ENCODE measurements at regions not wholly inside any gene's neighbourhood (a gene's known extent, or its start where the extent isn't known, plus 50 kb on each side); places are given as distances from the start of the nearest gene placed in this dataset.
"Not testable (repeated sequence)": the region's sequence is repeated elsewhere in the genome, so short reads cannot be mapped to it uniquely, and the experiment has no call there.

DNA sequence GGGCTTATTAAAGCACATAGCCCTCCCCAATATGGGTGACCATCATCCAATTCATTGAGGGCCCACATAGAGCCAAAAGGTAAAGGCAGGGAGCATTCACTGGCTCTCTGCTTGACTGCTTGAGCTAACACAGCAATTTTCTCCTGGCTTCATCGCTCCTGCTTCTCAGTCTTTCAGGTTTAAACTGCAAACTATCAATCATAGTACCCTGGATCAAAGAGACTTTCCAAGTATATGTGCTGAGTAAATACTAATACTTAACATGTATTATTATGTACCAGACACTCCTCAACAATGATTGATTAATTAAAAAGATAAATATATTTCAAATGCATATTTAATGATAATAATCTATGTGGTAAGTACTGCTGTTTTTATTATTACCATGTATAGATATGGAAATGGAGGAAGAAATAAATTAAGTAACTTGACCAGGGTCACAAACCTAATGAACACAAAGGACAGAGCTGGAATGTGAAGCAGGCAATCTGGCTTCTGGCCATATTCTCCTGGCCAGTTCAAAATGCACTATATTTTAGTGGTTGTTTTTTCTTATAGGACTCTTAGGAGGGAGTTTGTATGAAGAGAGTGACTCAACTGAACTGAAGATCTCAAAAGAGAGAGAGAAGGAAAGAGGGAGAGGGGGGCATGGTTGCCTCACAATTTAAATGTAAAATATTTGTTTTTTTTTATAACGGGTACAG lies 1197.3 kb downstream of the TECRL start:
- intact Hi-C loops (cut with DNase I), result no loop called here
- no peak for DNase-seq

DNA sequence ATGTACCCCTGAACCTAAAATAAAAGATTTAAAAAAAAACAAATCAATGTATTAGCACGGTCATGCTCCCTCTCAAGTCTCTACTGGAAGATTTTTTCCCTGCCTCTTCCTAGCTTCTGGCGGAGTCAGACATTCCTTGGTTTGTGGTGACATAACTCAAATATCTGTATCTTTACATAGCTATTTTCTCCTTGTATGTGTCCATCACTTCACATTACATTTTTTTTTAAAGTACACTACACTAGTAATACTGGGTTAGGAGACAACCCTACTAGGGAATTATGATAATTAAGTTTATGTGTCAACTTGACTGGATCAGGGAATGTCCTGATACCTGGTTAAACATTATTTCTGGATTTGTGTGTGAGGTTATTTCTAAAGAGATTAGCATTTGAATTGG lies 1197.9 kb downstream of the TECRL start:
- intact Hi-C loops (cut with DNase I), result no loop called here
- DNase-seq, result no peak

DNA sequence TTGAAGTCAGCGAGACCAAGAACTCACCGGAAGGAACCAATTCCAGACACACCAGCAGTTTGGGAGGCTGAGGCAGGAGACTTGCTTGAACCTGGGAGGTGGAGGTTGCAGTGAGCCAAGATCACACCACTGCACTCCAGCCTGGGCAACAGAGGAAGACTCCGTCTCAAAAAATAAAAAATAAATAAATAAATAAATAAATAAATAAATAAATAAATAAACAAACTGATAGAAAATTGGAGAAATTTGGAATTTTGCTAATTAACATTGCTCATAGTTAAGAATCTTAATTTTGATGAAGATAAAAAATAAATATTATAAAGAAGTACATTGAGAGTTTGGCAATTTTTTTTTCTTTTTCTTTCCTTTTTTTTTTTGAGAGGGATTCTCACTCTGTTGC lies 1216.2 kb downstream of the TECRL start:
- DNase-seq; intact Hi-C loops (cut with DNase I): not testable (repeated sequence)

DNA sequence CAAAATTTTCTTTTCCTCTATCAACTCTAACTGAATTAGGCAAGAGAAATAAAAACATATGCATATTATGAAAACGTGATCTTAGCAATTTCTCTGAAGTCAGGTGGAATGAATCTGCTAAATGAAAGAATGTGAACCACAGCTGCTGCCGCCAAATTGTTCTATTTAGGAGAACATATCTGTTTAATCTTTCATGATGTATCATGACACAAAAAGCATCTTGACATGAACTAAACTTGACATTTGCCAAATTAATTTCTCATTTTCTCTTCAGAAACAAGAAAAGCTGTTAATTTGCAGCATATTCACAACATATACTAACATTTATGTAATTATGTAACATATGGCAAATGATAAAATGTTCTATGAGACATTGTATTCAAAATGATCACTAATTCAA lies 1237.9 kb downstream of the TECRL start:
- no peak for DNase-seq

DNA sequence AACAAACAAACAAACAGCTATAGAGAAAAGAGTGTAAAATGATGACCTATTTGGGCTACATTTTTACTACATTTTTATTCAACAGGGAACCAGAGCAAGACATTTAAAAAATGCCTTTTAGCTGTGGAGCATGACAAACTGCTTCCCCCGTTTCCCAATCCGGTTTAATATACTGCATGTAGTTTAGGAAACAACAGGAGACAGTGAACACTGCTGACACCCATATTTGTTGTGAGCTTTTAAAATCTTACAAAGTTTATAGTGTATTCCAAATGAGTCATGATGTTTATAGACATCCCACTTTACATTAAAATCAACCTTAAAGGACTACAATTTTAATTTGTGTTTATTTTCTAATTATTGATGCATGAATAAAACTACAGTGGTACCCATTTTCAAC lies 1238.3 kb downstream of the TECRL start:
- intact Hi-C loops (cut with DNase I), result no loop called here

More for the DNA sequence above, 1237.9 kb downstream of the TECRL start:
- intact Hi-C loops (cut with DNase I), result no loop called here

DNA sequence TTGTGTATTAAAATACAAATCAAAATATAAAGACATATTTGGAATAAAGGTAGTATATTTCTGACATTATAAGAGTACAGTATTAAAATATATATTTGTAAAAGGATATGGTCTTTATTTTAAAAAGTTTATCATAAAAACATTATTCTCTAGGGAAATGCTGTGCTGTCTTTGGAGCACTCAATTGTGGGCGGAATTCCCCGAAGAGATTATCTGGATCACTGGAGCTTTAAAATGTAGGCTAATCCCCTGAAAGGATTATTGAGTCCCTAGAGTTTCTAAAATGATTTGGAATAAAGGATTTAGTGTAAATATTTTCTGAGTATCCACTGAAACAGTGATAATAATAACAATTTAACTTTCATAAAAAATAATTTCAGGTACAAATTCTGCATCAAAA lies 1239.4 kb downstream of the TECRL start:
- no peak for DNase-seq
- intact Hi-C loops (cut with DNase I), result no loop called here

More for the DNA sequence above, 1238.3 kb downstream of the TECRL start:
- no peak for DNase-seq

DNA sequence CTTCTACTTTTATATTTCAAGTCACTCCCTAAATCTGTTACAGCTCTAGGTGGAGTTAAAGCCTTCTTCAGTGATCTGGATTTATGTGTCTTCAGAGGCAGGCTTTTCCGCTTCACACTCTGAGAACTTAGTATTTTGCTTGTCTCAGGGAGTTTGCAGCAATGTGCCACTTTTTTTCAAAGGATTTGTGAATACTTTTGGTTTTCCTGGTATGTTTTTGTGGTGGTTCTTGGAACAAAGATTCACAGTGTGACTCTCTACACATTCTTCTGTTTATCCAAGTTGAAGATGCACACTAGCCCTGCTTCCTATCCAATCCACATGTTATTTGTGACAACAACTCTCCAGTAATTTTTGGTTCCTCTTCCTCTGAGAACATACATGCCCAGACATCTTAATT lies 1253.7 kb downstream of the TECRL start:
- intact Hi-C loops (cut with DNase I), result no loop called here
- DNase-seq, result no peak

DNA sequence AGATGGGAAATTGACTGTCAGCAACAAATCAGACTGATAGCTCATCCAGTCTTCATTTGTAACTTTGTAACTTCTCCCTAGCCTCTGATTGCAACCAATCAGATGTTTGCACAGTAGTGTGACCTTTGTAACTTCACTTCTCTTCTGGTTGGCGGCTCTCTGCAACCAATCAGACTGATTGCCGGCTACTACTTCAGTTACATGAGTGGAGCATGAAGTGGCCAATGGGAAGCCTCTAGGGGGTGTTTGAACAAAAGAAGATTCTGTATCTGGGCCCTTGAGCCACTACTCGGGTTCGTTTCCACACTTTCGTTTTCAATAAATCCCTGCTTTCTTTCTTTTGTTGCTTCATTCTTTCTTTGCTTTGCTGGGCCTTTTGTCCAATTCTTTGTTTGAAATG lies 1285.8 kb downstream of the TECRL start:
- DNase-seq, result no peak
- intact Hi-C loops (cut with DNase I), result no loop called here

DNA sequence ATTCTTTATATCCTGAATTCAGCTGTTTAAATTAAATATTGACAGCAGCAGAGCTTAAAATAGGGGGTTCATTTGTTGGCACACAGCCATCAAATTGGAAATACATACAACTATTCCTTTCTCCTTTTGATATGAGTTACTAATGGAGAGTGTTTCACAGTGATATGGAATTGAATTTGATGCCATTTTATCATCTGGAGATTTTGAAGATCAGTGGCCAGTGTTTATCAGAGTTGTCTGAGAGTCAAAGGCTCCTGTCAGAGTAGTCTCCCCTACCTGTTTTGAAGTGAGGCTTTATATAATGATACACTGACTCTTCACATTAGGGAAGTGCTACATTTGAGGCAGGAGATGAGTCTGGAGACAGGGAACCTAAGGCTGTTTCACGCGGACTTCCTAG lies 1286.3 kb downstream of the TECRL start:
- no peak for DNase-seq
- intact Hi-C loops (cut with DNase I), result no loop called here

DNA sequence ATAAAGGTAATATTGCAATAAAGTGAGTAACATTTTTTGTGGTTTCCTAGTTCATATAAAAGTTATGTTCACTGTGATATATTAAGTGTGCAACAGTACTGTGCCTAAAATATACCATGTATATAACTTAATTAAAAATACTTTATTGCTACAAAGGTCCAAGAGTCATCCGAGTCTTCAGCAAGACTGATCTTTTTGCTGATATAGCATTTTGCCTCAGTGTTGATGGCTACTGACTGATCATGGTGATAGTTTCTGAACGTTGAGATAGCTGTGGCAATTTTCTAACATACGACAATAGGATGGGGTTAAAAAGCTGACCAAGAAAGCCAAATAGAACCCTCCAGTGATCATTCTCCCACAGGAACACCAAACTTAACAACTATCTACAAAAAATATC lies 1302.7 kb downstream of the TECRL start:
- no peak for DNase-seq
- intact Hi-C loops (cut with DNase I), result no loop called here

DNA sequence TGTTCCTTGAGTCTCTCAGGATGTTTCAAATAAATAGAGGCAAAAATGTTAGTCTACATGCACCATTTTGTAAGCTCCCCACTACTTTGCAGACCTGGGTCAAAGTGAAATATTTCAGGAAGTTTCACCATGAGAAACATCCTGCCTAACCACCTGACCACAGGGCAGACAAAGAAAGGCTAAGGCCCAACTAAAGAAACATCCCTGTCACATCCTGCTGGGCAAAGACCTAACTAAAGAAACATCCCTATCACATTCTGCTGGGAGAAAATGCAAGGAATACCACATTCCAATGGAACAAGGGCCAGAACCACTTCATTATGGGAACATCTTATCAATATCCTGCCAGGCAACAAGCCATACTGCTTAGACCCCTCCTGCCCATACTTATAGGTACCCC lies 1303.4 kb downstream of the TECRL start:
- intact Hi-C loops (cut with DNase I), result no loop called here
- no peak for DNase-seq

DNA sequence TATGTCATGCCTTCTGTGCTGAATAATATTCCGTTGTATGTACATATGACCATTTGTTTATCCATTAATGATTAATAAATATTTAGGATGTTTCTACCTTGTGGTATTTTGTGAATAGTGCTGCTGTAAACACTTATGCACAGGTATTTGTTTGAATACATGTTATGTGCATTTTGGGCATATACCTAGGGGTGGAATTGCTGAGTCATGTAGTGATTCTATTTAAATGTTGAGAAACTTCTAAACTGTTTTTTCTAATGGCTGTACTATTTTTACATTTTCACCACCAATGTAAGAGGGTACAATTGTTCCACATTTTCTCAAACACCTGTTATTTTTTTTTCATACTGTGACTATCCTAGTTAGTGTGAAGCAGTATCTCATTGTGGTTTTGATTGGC lies 1318.6 kb downstream of the TECRL start:
- DNase-seq, result no peak
- intact Hi-C loops (cut with DNase I), result no loop called here

DNA sequence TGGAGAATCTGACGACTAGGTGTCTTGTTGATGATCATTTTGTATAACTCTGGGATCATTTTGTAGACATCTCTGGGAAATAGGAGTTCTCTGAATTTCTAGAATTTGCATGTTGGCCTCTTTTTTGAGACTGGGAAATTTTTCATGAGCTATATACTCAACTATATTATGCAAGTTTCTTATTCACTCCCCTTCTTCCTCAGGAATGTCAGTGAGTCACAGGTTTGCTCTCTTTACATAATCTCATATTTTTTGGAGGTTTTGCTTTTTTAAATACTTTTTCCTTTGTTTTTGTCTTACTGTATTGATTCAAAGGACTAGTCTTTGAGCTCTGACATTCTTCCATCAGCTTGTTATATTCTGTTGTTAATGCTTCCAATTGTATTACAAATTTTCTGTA lies 1324.2 kb downstream of the TECRL start:
- intact Hi-C loops (cut with DNase I), result no loop called here

DNA sequence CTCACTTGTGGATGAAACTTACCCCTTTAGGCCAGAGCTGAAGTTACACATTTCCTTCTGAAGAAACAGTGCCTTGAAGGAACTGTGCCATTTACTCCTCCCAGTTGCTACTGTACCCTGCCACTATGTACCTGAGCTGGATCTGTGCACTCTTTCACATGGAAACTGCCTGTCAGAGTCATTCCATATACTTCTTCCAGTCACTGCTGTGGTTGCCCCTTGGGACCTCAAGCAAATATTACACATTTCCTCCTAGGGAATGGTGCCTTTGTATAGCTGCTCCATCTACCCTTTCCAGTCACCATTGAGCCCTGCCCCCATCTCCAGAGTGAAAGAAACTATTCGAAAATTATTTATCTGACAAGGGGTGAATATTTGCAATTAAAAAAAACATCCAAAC lies 1328.3 kb downstream of the TECRL start:
- DNase-seq, result no peak
- intact Hi-C loops (cut with DNase I), result no loop called here

More for the DNA sequence above, 1324.2 kb downstream of the TECRL start:
- no peak for DNase-seq

DNA sequence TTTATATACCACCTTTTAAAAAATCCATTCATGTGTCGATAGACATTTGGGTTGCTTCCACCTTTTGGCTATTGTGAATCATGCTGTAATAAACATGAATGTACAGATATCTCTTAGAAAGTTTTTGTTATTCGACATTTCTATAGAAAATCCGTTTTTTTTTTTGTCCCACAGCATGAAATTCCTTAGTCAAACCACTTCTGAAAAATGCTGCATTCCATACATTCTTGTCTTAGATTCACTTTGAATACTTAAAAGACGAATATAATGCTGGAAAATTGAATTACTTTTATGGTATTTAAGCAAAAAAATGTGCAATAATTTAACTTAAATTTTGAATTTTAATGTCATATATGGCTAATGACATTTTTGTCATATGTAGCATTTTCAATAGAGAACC lies 1345.5 kb downstream of the TECRL start:
- DNase-seq, result no peak
- intact Hi-C loops (cut with DNase I), result no loop called here

DNA sequence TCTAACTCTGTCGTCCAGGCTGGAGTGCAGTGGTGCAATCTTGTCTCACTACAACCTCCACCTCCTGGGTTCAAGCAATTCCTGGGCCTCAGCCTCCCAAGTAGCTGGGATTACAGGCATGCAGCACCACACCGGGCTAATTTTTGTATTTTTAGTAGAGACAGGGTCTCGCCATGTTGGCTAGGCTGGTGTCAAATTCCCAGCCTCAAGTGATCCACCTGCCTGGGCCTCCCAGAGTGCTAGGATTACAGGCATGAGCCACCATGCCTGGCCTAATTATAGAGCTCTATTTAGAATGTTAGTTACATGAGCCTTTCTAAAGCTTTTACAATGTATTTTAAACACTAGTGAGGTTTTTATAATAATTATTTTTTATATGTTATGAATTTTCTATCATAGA lies 1346.4 kb downstream of the TECRL start:
- intact Hi-C loops (cut with DNase I); DNase-seq: not testable (repeated sequence)

DNA sequence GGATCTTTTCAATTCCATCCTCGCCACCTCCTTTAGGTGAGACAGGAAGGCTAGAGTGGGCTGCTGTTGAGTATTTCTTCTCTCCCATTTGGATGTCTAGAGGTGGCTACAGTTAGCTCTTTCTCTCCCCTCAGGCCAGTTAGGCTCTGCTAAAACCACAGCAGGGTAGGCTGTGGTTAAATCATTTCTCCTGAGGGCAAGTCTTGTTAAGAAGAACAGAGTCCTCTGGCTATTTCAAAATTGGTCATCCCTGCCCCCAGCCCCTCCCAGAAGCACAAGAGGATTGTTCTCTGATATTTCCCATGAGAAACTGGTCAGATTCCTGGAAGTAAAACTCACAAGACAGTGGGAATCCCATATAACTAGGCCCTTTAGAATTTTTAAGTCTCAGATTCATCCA lies 1359.5 kb downstream of the TECRL start:
- no peak for DNase-seq
- intact Hi-C loops (cut with DNase I), result no loop called here

DNA sequence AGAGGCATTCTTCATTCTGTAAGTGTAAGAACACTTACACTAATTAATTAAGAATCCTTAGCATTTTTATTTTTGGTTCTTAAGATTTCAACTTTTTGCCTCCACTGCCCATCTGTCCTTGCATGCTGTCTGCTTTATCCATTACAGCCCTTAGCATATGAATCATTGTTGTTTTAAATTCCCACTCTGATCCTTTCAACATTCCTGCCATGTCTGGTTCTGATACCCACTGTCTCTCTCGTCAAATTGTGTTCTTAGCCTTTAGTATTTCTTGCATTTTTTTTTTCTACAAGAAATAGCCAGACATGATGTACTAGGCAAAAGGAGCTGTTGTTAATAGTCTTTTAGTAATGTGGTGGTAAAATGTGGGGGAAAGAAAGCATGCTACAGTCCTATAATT lies 1360.0 kb downstream of the TECRL start:
- intact Hi-C loops (cut with DNase I), result no loop called here
- DNase-seq, result no peak

DNA sequence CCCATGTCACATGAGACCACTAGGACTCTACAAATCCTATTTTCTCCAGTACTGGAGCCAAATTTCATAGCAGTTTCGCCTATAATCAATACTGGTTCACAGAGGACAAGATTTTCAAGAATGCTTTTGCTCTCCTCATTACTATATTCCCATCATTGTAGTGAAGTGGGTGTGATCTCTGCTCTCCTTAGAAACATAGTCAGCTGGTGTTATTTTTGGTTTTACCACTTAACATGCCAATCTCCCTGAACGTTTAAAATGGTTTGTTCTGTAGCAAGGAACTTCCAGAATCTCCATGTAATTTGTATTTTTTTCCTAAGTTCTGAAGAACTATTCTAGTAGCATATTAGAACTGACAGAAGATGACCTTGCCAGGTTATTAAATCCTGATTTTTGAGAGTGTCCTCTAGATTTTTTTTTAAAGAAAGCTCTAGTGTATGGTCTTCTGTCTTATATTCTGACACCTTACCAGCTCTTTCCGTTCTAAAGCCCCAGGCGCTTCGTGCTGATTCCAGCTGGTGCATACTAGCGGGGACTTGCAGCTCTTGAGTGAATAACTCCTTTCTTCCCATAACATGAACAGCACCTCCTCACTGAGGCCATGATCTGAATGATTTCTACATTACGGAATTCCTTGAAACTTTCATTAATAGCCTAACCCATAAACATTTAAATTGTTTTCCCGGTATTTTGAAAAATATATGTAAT lies 1372.9 kb downstream of the TECRL start:
- intact Hi-C loops (cut with DNase I), result no loop called here
- no peak for DNase-seq

DNA sequence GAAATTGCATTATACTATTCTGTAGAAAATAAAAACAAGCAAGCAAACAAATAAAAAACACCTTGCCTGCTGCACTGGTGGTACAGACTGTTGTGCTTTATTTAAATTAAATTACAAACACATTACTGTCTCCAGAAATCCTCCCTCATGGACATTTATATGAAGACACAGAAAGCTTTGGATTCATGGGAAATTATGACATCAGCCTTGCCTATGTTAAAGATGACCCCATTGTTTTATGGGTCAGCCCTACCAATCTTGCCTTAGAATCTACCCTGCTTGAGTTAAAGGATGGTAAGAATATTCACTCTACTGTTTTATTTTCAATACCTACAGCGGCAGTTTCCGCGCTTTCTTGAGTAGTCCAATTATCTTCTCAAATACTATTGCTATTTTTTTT lies 1379.9 kb downstream of the TECRL start:
- DNase-seq, result no peak
- intact Hi-C loops (cut with DNase I), result no loop called here

DNA sequence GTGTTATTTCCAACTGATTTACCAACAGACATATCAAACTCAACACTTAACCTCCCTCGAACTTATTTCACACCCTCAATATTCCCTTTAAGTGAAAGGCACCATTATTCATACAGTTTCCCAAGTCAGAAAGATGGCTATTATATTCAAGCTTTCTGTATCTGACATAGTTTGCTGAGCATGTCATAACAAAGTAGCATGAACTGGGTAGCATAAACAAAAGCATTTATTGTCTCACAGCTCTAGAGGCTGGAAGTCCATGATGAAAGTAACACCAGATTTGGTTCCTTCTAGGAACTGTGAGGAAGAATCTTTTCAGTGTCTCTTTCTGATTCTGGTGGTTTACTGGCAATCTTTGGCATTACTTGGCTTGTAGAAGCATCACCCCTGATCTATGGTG lies 1388.6 kb downstream of the TECRL start:
- no peak for DNase-seq
- intact Hi-C loops (cut with DNase I), result no loop called here
